Lower leg skin (tissue), 4 donors: ENCODE measurements at regions not wholly inside any gene's neighbourhood (a gene's known extent, or its start where the extent isn't known, plus 50 kb on each side); places are given as distances from the start of the nearest gene placed in this dataset.
"Not testable (repeated sequence)": the region's sequence is repeated elsewhere in the genome, so short reads cannot be mapped to it uniquely, and the experiment has no call there.

ENCODE experiments used
- DNase-seq, 2 donors: peaks; one replicate each; pipeline ENCODE4 v3.0.0-alpha.2; 2019; ENCODE audit warnings: low spot score in 2 of 2
- H3K4me3 ChIP-seq: fragments of 200-600 bp; sonication (generic); 2 replicates; pipeline ENCODE4 v1.5.1; 2017; ENCODE audit warnings: mild to moderate bottlenecking, low read depth; ENCODE audit not compliant: poor library complexity, severe bottlenecking
- CTCF ChIP-seq, 3 donors: fragments of 450-650 bp; IDR thresholded peaks; one replicate each; pipeline ENCODE4 v1.5.1; 2016; ENCODE audit warnings: antibody characterized with exemption in 3 of 3, mild to moderate bottlenecking in 3 of 3, moderate library complexity in 2 of 3
- POLR2A ChIP-seq, 2 donors: fragments of 450-650 bp; IDR thresholded peaks; one replicate each; pipeline ENCODE4 v1.6.1; 2016 to 2017; ENCODE audit warnings: antibody characterized with exemption in 2 of 2, mild to moderate bottlenecking in 1 of 2, moderate library complexity in 1 of 2
- WGBS, 2 donors: methylation state at CpG; one replicate each; pipeline ENCODE4 v1.1.5; 2018; 5-methylcytosine and 5-hydroxymethylcytosine counted together
- intact Hi-C: fragments of 100-400 bp; cut with DNase I; formaldehyde crosslinking; loops from one replicate; pipeline ENCODE4 v1.15.0; 2023; ENCODE audit warnings: low total_unique reads

DNA sequence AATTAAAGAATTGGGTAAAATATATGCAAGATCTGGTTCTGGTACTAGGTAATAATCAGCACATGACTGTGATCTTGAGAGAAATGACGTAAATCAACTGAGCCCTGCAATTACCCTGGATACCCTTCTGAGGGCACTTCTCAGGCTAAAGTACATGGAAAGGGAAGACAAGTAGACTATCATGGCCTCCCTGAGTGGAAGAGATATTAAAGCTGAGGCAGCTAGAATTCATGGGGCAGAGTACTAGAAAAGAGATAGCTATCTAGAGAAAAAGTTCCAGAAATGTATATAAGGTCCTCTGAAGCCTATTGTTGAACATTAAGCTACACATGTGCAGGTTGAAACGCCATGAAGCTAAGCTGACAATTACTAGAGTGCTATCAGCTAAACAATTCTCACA lies 249.6 kb downstream of the NKX6-1 start:
- 77 to 80% methylated on average over 2 of the region's 2 CpGs for WGBS, 2 donors
- no peak for TF ChIP-seq POLR2A (IDR thresholded peaks at IDR 0.05)
- TF ChIP-seq CTCF (IDR thresholded peaks at IDR 0.05) = no peak
- intact Hi-C loops = no loop called here
- DNase-seq = no peak
- no peak overlapping the region for H3K4me3 ChIP-seq

- not testable (repeated sequence) for DNase-seq
- WGBS, 2 donors = 93 to 94% methylated on average over 14 of the region's 14 CpGs
Observed at GRCh38 chr4:84245042-84245441, 254.1 kb downstream of the NKX6-1 start.

GRCh38 chr4:84244346-84244801 lies 254.7 kb downstream of the NKX6-1 start:
- intact Hi-C loops, DNase-seq, H3K4me3 ChIP-seq: not testable (repeated sequence)
- WGBS, 2 donors = 90 to 95% methylated on average over 12 to 19 of the region's 19 CpGs

More at GRCh38 chr4:84245042-84245441, 254.1 kb downstream of the NKX6-1 start:
- H3K4me3 ChIP-seq, intact Hi-C loops: not testable (repeated sequence)

GRCh38 chr4:84243685-84244084 lies 255.4 kb downstream of the NKX6-1 start:
- no peak for TF ChIP-seq CTCF (IDR thresholded peaks at IDR 0.05)
- TF ChIP-seq POLR2A (IDR thresholded peaks at IDR 0.05) = no peak
- no peak for DNase-seq
- intact Hi-C loops = no loop called here
- no peak overlapping the region for H3K4me3 ChIP-seq
- WGBS, 2 donors = 92 to 94% methylated on average over 14 of the region's 14 CpGs

DNA sequence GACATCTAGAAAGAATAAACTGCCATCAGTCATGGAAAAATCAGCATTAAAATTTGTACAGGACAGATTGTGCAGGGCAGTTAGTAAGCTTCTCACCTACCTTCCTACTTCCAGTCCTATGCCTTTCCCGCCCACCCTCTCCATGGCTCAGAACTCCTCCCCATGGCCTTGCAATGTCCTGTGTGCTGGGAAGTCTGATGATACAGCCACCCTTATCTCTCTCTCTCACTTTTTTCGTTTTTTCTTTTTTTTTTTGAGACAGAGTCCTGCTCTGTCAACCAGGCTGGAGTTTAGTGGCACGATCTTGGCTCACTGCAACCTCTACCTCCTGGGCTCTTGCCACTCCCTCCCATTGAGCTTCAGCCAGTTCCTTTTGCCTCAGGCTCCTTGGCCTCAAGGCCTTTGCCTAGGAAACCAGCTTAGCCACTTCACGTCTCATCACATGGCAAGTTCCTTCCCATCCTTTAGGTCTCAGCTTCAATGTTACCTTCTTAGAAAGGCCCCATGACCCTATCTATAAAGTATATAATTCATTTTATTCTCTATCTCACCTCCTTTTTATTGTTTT lies 259.7 kb downstream of the NKX6-1 start:
- 61 to 64% methylated on average over 4 of the region's 4 CpGs for WGBS, 2 donors
- no peak overlapping the region for H3K4me3 ChIP-seq
- no peak for TF ChIP-seq POLR2A (IDR thresholded peaks at IDR 0.05)
- no peak for TF ChIP-seq CTCF (IDR thresholded peaks at IDR 0.05)
- DNase-seq = no peak
- intact Hi-C loops = no loop called here

DNA sequence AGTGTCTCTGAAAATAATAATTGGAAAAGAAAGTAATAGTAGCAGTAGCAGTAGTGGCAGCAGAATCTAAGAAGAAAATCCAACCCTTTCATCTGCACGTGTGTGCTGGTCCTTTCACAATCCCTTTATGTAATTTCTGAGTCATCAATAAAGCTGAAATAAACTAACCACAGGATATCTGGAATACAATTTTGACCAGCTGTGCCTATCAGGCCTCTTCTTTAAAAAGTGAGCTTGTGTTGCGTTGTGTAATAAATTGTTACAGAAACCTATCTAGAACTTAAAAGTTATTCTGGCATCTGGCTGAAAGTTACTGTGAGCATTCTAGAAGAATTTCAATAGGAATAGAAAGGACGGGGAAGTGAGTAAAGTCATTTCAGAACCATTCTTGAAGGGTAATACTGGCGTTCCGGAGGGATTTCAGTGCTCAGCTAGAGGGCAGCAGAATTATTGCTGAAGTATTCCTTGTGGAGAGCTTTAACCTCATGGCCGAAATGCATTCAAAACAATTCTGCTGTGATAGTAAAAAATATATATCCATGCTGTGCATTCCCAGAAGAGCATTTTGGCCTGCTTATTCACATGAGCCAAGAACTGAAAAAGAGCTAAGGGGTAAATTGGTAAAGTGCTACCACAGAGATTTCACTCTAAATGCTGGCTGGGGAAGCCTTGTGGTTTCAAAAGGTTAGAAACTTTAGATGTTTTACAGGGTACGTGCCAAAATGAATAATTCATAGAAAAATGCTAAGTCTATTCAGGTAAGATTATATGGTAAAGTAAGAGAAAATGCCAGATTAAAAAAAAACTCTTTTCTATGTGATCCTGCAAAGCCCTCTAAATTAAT lies 260.6 kb downstream of the NKX6-1 start:
- no peak for DNase-seq
- 46 to 47% methylated on average over 7 of the region's 7 CpGs for WGBS, 2 donors
- intact Hi-C loops = no loop called here
- no peak for TF ChIP-seq CTCF (IDR thresholded peaks at IDR 0.05)
- no peak for TF ChIP-seq POLR2A (IDR thresholded peaks at IDR 0.05)
- no peak overlapping the region for H3K4me3 ChIP-seq
